Gastroesophageal sphincter (tissue), 2 donors: ENCODE measurements at regions not wholly inside any gene's neighbourhood (a gene's known extent, or its start where the extent isn't known, plus 50 kb on each side); places are given as distances from the start of the nearest gene placed in this dataset.

Experiments used
- EP300 ChIP-seq: sonication (generic); formaldehyde crosslinking; IDR thresholded peaks from one replicate; pipeline ENCODE4 v1.6.1; 2017; ENCODE audit warnings: antibody characterized with exemption, mild to moderate bottlenecking
- POLR2A ChIP-seq, 2 donors: fragments of 450-650 bp; IDR thresholded peaks; one replicate each; pipeline ENCODE4 v1.6.1; 2017; ENCODE audit warnings: antibody characterized with exemption in 2 of 2, mild to moderate bottlenecking in 2 of 2, moderate library complexity in 1 of 2

DNA sequence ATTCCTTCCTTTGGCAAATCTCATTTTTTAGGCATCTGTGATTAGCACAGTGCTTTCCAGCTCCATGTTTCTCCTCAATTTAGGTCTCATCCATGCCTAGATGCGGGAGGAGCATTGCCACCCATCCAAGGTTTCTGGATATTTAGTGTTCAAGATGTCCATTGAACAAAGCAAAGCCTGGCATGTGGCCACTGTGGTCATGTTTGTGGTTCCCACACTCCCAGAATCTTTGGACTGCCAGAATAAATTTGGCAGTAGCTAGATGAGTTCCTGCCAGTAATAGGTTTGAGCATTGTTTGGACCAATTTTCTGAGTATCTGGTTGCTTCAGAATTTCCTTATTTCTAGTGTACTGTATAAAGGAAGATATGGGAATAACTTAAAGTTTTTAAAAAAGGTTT lies 1124.1 kb downstream of the ADGRL3 start:
- no peak for TF ChIP-seq EP300
- TF ChIP-seq POLR2A (IDR thresholded peaks at IDR 0.05): no peak
